A673 (cell line): ENCODE measurements at regions not wholly inside any gene's neighbourhood (a gene's known extent, or its start where the extent isn't known, plus 50 kb on each side); places are given as distances from the start of the nearest gene placed in this dataset.

Experiments used
- CTCF ChIP-seq: fragments of 300-800, 200-600 bp; sonication (generic); conservative IDR thresholded peaks from 2 replicates; pipeline ENCODE4 v1.5.1; 2017; ENCODE audit warnings: low read depth, mild to moderate bottlenecking, antibody characterized with exemption, low read length, moderate library complexity, mixed read lengths
- EZH2 ChIP-seq: fragments of 200-600 bp; sonication (generic); IDR thresholded peaks from 2 replicates; pipeline ENCODE4 v1.6.1; 2017; ENCODE audit warnings: borderline replicate concordance, low read depth, mild to moderate bottlenecking, mixed read lengths, antibody characterized with exemption, low read length; ENCODE audit not compliant: poor library complexity, severe bottlenecking

- TF ChIP-seq CTCF (no peak), EZH2 (no peak)
Measured at GRCh38 chr12:88814779-88815178, 234.5 kb upstream of the KITLG start.
